HG03095 (cell line): ENCODE measurements at regions not wholly inside any gene's neighbourhood (a gene's known extent, or its start where the extent isn't known, plus 50 kb on each side); places are given as distances from the start of the nearest gene placed in this dataset.
"Not testable (repeated sequence)": the region's sequence is repeated elsewhere in the genome, so short reads cannot be mapped to it uniquely, and the experiment has no call there.

Experiments used
- ATAC-seq: cut with Tn5 transposase; IDR thresholded peaks from one replicate; pipeline ENCODE4 v1.9.1; 2021; ENCODE audit warnings: moderate library complexity; ENCODE audit not compliant: unreplicated experiment

GRCh38 chr6:40849546-40849945, 189.5 kb downstream of the UNC5CL start:
- ATAC-seq = no peak

GRCh38 chr6:40848868-40849514, 190.0 kb downstream of the UNC5CL start:
- ATAC-seq = no peak

DNA sequence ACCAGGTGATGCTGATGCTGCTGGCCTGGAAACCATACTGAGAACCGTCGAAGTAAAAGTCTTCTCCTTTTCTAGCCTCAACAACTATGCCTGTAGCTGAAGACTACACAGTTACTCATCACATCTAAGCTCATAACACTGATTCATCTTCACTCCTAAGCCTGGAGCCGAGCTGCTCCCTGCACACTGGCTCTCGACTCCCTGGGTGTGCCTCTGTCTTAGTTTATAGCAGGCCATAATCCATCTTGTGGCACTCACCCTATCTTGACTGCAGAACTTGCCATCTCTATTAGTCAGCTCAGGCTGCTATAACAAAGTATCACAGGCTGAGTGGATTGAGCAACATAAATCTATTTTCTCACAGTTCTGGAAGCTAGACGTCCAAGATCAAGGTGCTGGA, 191.0 kb downstream of the UNC5CL start:
- no peak for ATAC-seq

DNA sequence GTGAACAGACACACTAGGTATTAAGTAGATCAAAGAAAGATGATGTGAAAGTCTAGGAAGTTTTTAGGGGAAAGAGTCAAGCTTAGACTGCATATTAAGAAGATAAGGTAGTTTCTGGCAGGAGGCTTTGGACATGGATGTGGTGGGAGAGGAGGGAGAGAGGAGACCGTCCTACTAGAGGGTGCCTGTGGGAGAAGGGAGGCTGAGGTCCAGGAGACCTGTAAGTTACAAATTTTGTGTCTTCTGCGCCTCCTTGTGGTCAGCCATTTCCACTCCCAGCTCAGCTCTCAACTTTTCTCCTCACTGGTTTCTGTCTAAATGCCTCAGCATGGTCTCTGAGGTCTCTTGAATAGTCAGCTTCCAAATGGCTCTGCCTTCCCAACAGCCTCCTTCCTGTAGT, 193.5 kb downstream of the UNC5CL start:
- no peak for ATAC-seq

- ATAC-seq = no peak
Observed at GRCh38 chr6:40844246-40844645, 194.8 kb downstream of the UNC5CL start.

DNA sequence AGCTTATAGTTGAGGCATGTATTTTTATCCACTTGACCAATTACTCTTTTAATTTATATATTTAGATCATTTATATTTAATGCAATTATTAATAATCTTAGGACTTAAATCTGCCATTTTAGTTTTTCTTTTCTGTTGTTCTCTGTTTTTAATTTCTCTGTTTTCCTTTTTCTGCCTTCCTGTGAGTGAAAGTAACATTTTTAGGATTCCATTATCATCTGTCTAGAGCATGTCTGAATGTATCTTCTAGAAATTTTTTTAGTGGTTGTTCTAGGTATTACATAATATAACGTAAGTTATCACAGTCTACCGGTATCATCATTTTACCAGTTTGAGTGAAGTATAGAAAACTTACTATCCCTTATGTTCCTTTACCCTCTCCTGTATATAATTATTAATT, 197.3 kb downstream of the UNC5CL start:
- no peak for ATAC-seq

DNA sequence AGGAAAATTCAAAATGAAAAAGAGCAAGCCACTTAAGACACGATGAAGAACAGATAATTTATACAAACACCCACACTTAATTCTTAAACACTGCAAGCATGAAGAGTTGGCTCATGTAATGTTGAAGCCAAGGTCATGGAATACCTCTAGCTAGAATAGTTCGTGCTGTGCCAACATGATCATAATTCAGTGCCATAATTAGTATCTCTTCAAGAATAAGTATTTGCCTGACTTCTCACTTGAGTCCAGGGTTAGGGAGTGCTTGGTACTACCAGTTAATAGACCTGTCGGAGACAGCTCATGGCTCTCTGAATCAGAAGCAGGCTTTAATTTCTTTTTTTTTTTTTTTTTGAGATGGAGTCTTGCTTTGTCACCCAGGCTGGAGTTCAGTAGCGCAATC, 206.3 kb downstream of the UNC5CL start:
- no peak for ATAC-seq

GRCh38 chr6:40831381-40831780, 207.6 kb downstream of the UNC5CL start:
- no peak for ATAC-seq

GRCh38 chr6:40825102-40825501, 213.9 kb downstream of the UNC5CL start:
- no peak for ATAC-seq

DNA sequence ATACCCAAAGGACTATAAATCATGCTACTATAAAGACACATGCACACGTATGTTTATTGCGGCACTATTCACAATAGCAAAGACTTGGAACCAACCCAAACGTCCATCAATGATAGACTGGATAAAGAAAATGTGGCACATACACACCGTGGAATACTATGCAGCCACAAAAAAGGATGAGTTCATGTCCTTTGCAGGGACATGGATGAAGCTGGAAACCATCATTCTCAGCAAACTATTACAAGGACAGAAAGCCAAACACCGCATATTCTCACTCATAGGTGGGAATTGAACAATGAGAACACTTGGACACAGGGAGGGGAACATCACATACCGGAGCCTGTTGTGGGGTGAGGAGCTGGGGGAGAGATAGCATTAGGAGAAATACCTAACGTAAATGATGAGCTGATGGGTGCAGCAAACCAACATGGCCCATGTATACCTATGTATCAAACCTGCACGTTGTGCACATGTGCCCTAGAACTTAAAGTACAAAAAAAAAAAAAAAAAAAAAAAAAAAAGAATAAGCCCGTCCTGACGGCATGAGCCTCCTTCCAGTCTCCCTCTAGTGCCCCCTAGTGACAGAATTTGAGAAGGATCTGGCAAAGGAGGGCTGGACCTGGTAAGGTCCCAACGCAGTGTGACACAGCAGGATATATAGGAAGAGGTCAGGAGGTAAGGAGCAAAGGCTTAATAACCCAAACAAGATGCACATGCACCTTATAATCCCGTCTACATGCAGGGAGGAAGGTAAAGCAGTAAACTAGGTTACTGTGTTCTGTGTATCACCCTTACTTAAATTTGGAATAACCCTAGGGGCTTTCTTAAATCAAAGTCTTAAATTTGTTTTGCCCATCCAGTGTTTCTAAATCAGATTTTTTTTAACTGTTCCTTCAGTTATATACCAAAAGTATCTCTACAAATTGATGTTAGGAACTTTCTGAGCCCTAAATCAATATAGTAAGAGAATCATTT, 214.8 kb downstream of the UNC5CL start:
- not testable (repeated sequence) for ATAC-seq

DNA sequence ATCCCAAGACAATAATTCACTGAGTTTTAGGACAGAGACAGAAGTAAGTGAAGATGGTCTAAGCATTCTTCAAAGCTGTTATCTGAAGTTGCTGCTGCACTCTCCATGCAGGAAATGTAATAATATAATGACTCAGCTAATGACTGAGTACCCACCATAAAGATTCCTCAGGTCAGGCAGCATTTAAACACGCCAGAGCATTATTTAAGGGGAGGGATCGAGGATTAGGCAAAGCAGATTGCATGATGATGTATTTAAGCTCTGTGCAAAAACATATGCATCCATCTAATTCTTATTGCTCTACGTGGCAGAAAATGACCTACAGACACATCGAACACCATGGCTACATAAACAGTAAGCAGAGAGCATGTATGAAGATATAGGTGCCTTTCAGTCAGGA, 216.4 kb downstream of the UNC5CL start:
- ATAC-seq = no peak

GRCh38 chr6:40819182-40819834, 219.7 kb downstream of the UNC5CL start:
- no peak for ATAC-seq

DNA sequence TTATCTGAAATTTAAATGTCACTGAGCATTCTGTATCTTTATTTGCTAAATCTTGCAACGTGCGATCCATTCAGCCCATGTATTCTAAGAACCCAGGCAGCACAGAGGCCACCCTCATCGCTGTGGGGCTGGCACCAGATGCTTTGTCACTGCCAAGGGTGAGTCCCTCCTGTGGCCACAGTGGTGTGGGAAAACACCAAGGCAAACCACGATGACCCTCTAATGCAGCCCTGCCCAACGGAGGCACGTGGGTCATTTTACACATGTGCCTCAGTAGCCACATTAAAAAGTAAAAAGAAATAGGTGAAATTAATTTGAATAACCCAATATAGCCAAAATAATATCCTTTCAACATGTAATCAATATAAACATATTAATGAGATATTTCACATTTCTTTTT, 221.7 kb downstream of the UNC5CL start:
- no peak for ATAC-seq

GRCh38 chr6:40816601-40817000, 222.4 kb downstream of the UNC5CL start:
- ATAC-seq = no peak

DNA sequence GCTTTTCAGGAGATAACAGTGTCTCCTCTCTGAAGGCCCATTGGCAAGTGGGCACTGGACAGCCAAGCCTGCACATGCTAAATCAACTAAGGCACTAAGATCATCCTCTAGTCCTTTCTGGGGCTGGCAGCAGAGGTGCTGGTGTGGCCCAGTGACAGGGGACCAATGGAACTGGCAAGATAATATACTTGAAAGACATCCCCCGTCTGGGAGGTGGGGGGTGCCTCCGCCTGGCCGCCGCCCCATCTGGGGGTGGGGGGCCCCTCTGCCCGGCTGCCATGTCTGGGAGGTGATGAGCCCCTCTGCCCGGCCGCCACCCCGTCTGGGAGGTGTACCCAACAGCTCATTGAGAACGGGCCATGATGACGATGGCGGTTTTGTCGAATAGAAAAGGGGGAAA, 223.3 kb downstream of the UNC5CL start:
- no peak for ATAC-seq

DNA sequence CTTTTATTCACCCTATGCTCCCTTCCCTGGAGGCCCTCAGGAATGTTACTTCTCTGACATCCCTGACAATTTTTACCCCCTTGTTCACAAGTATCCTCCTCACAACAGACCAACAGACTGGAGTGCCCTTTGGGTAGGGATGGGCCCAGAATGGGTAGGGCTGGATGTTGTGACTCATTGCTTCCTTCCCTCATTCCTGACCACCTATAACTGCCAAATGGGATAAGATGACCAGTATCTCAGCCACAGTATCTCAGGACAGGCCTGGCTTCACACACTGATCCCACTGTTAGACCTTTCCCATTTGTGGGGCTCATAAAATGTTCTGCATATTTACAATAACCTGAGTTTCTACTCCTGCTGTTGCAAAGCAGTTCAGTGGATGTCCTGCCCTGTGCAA, 223.0 kb upstream of the LRFN2 start:
- ATAC-seq = no peak

GRCh38 chr6:40809627-40810026, 222.5 kb upstream of the LRFN2 start:
- ATAC-seq = no peak

GRCh38 chr6:40807484-40807883, 220.3 kb upstream of the LRFN2 start:
- no peak for ATAC-seq

DNA sequence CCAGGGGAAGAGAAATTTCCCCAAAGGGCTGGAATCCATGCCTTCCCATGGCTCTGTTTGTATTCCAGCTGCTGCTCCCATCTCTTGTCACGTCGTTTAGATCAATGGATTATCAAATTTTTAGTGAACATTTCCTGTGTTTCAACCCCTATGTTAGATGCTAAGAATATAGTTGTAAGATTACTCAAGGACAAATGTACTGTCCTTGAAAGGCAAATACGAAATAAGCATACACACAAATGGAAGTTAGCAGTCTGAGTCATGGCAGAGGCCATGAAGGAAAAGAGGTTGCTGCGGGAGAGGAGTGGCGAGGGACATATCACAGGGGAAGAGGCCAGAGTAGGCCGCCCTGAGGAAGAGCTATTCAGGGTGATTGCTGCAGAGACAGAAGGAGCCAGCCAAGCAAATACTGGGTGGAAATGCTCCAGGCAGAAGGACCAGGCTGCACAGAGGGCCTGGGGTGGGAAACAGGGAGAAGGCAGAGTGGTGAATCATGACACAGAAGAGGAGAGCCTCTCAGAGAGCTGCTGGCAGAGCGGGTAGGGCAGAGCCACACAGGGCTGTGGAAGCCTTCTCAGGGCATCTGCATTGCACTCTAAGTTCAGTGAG, 219.2 kb upstream of the LRFN2 start:
- no peak for ATAC-seq

- no peak for ATAC-seq
Observed at GRCh38 chr6:40805336-40805735, 218.2 kb upstream of the LRFN2 start.

DNA sequence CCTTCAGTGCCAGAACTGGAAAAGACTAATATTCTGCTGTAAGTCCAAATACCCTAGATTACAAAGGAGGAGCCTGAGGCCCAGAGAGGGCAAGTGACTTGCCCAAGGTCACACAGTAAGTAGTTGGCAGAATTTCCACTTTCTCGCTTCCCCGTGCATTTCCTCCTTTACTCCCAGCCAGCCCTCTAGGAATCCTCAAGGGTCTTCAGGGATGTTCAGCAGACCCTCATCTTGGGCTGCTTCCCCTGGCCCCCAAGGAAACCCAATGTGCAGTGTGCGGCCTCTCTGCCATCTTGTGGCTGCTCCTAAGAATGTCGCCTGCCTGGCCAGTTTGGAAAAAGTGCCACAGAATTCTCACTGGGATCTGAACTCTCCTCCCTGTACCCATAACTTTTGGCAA, 217.7 kb upstream of the LRFN2 start:
- ATAC-seq = no peak
